ENCODE measurements at regions not wholly inside any gene's neighbourhood (a gene's known extent, or its start where the extent isn't known, plus 50 kb on each side); places are given as distances from the start of the nearest gene placed in this dataset.

- TF ChIP-seq, protein P1, sequence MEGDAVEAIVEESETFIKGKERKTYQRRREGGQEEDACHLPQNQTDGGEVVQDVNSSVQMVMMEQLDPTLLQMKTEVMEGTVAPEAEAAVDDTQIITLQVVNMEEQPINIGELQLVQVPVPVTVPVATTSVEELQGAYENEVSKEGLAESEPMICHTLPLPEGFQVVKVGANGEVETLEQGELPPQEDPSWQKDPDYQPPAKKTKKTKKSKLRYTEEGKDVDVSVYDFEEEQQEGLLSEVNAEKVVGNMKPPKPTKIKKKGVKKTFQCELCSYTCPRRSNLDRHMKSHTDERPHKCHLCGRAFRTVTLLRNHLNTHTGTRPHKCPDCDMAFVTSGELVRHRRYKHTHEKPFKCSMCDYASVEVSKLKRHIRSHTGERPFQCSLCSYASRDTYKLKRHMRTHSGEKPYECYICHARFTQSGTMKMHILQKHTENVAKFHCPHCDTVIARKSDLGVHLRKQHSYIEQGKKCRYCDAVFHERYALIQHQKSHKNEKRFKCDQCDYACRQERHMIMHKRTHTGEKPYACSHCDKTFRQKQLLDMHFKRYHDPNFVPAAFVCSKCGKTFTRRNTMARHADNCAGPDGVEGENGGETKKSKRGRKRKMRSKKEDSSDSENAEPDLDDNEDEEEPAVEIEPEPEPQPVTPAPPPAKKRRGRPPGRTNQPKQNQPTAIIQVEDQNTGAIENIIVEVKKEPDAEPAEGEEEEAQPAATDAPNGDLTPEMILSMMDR (IDR thresholded peaks at IDR 0.05) = no peak
- no peak for TF ChIP-seq POLR2AphosphoS5 (IDR thresholded peaks at IDR 0.05)
- TF ChIP-seq EP300 (IDR thresholded peaks at IDR 0.05) = no peak
Observed at GRCh38 chr16:58923094-58923493, 189.0 kb upstream of the GOT2 start.

Measured in stomach (tissue), 4 donors.